ENCODE measurements at regions not wholly inside any gene's neighbourhood (a gene's known extent, or its start where the extent isn't known, plus 50 kb on each side); places are given as distances from the start of the nearest gene placed in this dataset.
"Not testable (repeated sequence)": the region's sequence is repeated elsewhere in the genome, so short reads cannot be mapped to it uniquely, and the experiment has no call there.

- H3K27ac ChIP-seq (ENCODE audit: low read depth, low read length); H4K91ac ChIP-seq (ENCODE audit: low read depth, low read length); H3K9me3 ChIP-seq (ENCODE audit: insufficient read depth, low read depth, low read length); H2AFZ ChIP-seq (ENCODE audit: insufficient read depth, low read length, poor library complexity); H3K36me3 ChIP-seq (ENCODE audit: control insufficient read depth in 1 of 2, insufficient read depth in 2 of 2, low read length in 2 of 2); H3K79me2 ChIP-seq (ENCODE audit: control insufficient read depth, insufficient read depth, low read length, poor library complexity); H2BK120ac ChIP-seq (ENCODE audit: insufficient read depth, low read length, poor library complexity); H3K27me3 ChIP-seq (ENCODE audit: insufficient read depth, low read length); H3K79me1 ChIP-seq (ENCODE audit: low read length); H3K14ac ChIP-seq (ENCODE audit: low read length); H3K4ac ChIP-seq (ENCODE audit: low read depth, low read length); H3K23ac ChIP-seq (ENCODE audit: low read length); H3K9ac ChIP-seq (ENCODE audit: low read length); H2AK5ac ChIP-seq (ENCODE audit: low read length); H3K4me1 ChIP-seq (ENCODE audit: control insufficient read depth in 1 of 2, insufficient read depth in 2 of 2, low read length in 2 of 2); H3K4me3 ChIP-seq (ENCODE audit: low read depth, low read length); H4K8ac ChIP-seq (ENCODE audit: low read depth, low read length); H2BK12ac ChIP-seq (ENCODE audit: low read length); H3K18ac ChIP-seq (ENCODE audit: low read length); DNase-seq; H4K12ac ChIP-seq (ENCODE audit: low read depth, low read length); H2BK5ac ChIP-seq (ENCODE audit: low read depth, low read length, poor library complexity); H3K4me2 ChIP-seq (ENCODE audit: low read length): not testable (repeated sequence)
- no CpG with 5 or more reads among the region's 12 CpGs for WGBS (ENCODE audit: extremely low coverage, insufficient coverage, insufficient read length)
These were observed 90.2 kb downstream of the ASCL4 start for GRCh38 chr12:107864727-107865126.

GRCh38 chr12:107873223-107873622 is 98.7 kb downstream of the ASCL4 start:
- Histone ChIP-seq H3K79me1 (ENCODE audit: low read length) (no peaks in the 10 kb centered on the region), H3K23ac (ENCODE audit: low read length) (no peak overlapping the region), H3K4me1 (ENCODE audit: control insufficient read depth in 1 of 2, insufficient read depth in 2 of 2, low read length in 2 of 2) (no peaks in the 10 kb centered on the region), H2BK12ac (ENCODE audit: low read length) (no peak overlapping the region), H3K18ac (ENCODE audit: low read length) (no peak overlapping the region), H2AFZ (ENCODE audit: insufficient read depth, low read length, poor library complexity) (no peak overlapping the region), H3K4ac (ENCODE audit: low read depth, low read length) (no peak overlapping the region), H3K4me2 (ENCODE audit: low read length) (no peak overlapping the region), H2BK120ac (ENCODE audit: insufficient read depth, low read length, poor library complexity) (no peak overlapping the region), H3K79me2 (ENCODE audit: control insufficient read depth, insufficient read depth, low read length, poor library complexity) (no peaks in the 10 kb centered on the region), H3K27ac (ENCODE audit: low read depth, low read length) (no peak overlapping the region), H2AK5ac (ENCODE audit: low read length) (no peak overlapping the region), H4K91ac (ENCODE audit: low read depth, low read length) (no peak overlapping the region), H3K9ac (ENCODE audit: low read length) (no peak overlapping the region), H3K4me3 (ENCODE audit: low read depth, low read length) (no peak overlapping the region), H4K8ac (ENCODE audit: low read depth, low read length) (no peak overlapping the region), H2BK5ac (ENCODE audit: low read depth, low read length, poor library complexity) (no peak overlapping the region), H3K9me3 (ENCODE audit: insufficient read depth, low read depth, low read length) (peaks cover under 1% of the 10 kb centered on the region), H3K36me3 (ENCODE audit: control insufficient read depth in 1 of 2, insufficient read depth in 2 of 2, low read length in 2 of 2) (no peaks in the 10 kb centered on the region), H3K27me3 (ENCODE audit: insufficient read depth, low read length) (no peaks in the 10 kb centered on the region), H3K14ac (ENCODE audit: low read length) (no peak overlapping the region), H4K12ac (ENCODE audit: low read depth, low read length) (no peak overlapping the region)
- WGBS (ENCODE audit: extremely low coverage, insufficient coverage, insufficient read length), result no CpG with 5 or more reads among the region's 14 CpGs
- DNase-seq, result no peak

GRCh38 chr12:107875786-107876185 is 101.3 kb downstream of the ASCL4 start:
- Histone ChIP-seq H3K79me1 (ENCODE audit: low read length) (no peaks in the 10 kb centered on the region), H3K4ac (ENCODE audit: low read depth, low read length) (no peak overlapping the region), H3K79me2 (ENCODE audit: control insufficient read depth, insufficient read depth, low read length, poor library complexity) (no peaks in the 10 kb centered on the region), H3K14ac (ENCODE audit: low read length) (no peak overlapping the region), H3K27ac (ENCODE audit: low read depth, low read length) (no peak overlapping the region), H4K12ac (ENCODE audit: low read depth, low read length) (no peak overlapping the region), H4K91ac (ENCODE audit: low read depth, low read length) (no peak overlapping the region), H3K27me3 (ENCODE audit: insufficient read depth, low read length) (no peaks in the 10 kb centered on the region), H2AFZ (ENCODE audit: insufficient read depth, low read length, poor library complexity) (no peak overlapping the region), H3K9ac (ENCODE audit: low read length) (no peak overlapping the region), H3K4me3 (ENCODE audit: low read depth, low read length) (no peak overlapping the region), H2BK12ac (ENCODE audit: low read length) (no peak overlapping the region), H2AK5ac (ENCODE audit: low read length) (no peak overlapping the region), H3K4me2 (ENCODE audit: low read length) (no peak overlapping the region), H3K4me1 (ENCODE audit: control insufficient read depth in 1 of 2, insufficient read depth in 2 of 2, low read length in 2 of 2) (no peaks in the 10 kb centered on the region), H2BK5ac (ENCODE audit: low read depth, low read length, poor library complexity) (no peak overlapping the region), H3K9me3 (ENCODE audit: insufficient read depth, low read depth, low read length) (peaks cover 2% of the 10 kb centered on the region), H3K23ac (ENCODE audit: low read length) (no peak overlapping the region), H3K18ac (ENCODE audit: low read length) (no peak overlapping the region), H2BK120ac (ENCODE audit: insufficient read depth, low read length, poor library complexity) (no peak overlapping the region), H3K36me3 (ENCODE audit: control insufficient read depth in 1 of 2, insufficient read depth in 2 of 2, low read length in 2 of 2) (no peaks in the 10 kb centered on the region), H4K8ac (ENCODE audit: low read depth, low read length) (no peak overlapping the region)
- no peak for DNase-seq
- no CpG with 5 or more reads among the region's 7 CpGs for WGBS (ENCODE audit: extremely low coverage, insufficient coverage, insufficient read length)

GRCh38 chr12:107884769-107885694 is 110.5 kb downstream of the ASCL4 start:
- Histone ChIP-seq H3K9me3 (ENCODE audit: insufficient read depth, low read depth, low read length) (no peaks in the 10 kb centered on the region), H3K79me2 (ENCODE audit: control insufficient read depth, insufficient read depth, low read length, poor library complexity) (no peaks in the 10 kb centered on the region), H3K4me1 (ENCODE audit: control insufficient read depth in 1 of 2, insufficient read depth in 2 of 2, low read length in 2 of 2) (no peaks in the 10 kb centered on the region), H2AFZ (ENCODE audit: insufficient read depth, low read length, poor library complexity) (no peak overlapping the region), H3K27me3 (ENCODE audit: insufficient read depth, low read length) (no peaks in the 10 kb centered on the region), H4K91ac (ENCODE audit: low read depth, low read length) (no peak overlapping the region), H3K27ac (ENCODE audit: low read depth, low read length) (no peak overlapping the region), H3K23ac (ENCODE audit: low read length) (no peak overlapping the region), H3K14ac (ENCODE audit: low read length) (no peak overlapping the region), H2AK5ac (ENCODE audit: low read length) (no peak overlapping the region), H3K36me3 (ENCODE audit: control insufficient read depth in 1 of 2, insufficient read depth in 2 of 2, low read length in 2 of 2) (no peaks in the 10 kb centered on the region), H2BK5ac (ENCODE audit: low read depth, low read length, poor library complexity) (no peak overlapping the region), H3K4me3 (ENCODE audit: low read depth, low read length) (no peak overlapping the region), H3K18ac (ENCODE audit: low read length) (no peak overlapping the region), H2BK12ac (ENCODE audit: low read length) (no peak overlapping the region), H4K8ac (ENCODE audit: low read depth, low read length) (no peak overlapping the region), H4K12ac (ENCODE audit: low read depth, low read length) (no peak overlapping the region), H3K79me1 (ENCODE audit: low read length) (no peaks in the 10 kb centered on the region), H3K4me2 (ENCODE audit: low read length) (no peak overlapping the region), H3K9ac (ENCODE audit: low read length) (no peak overlapping the region), H3K4ac (ENCODE audit: low read depth, low read length) (no peak overlapping the region), H2BK120ac (ENCODE audit: insufficient read depth, low read length, poor library complexity) (no peak overlapping the region)
- DNase-seq, result peak; percentile 31 to 61
- WGBS (ENCODE audit: extremely low coverage, insufficient coverage, insufficient read length), result no CpG with 5 or more reads among the region's 7 CpGs

Measured in trophoblast cell (in vitro differentiated cells and primary cell).